Neuronal stem cell (in vitro differentiated cells): ENCODE measurements at regions not wholly inside any gene's neighbourhood (a gene's known extent, or its start where the extent isn't known, plus 50 kb on each side); places are given as distances from the start of the nearest gene placed in this dataset.

ENCODE experiments used
- DNase-seq: peaks from one replicate; pipeline ENCODE4 v3.0.0-alpha.2; 2013; ENCODE audit warnings: low spot score
- H2AFZ ChIP-seq: one replicate; pipeline ENCODE4 v1.6.1; 2013; ENCODE audit warnings: mild to moderate bottlenecking, low read length, inconsistent platforms
- H2AK5ac ChIP-seq: 2 replicates; pipeline ENCODE4 v1.6.1; 2013; ENCODE audit warnings: low read depth, mild to moderate bottlenecking, inconsistent platforms, low read length, moderate library complexity, mixed read lengths
- H2BK120ac ChIP-seq: 2 replicates; pipeline ENCODE4 v1.6.1; 2013; ENCODE audit warnings: low read depth, mild to moderate bottlenecking, inconsistent platforms, low read length, moderate library complexity, mixed read lengths
- H2BK12ac ChIP-seq: one replicate; pipeline ENCODE4 v1.6.1; 2013; ENCODE audit warnings: low read length, inconsistent platforms
- H2BK15ac ChIP-seq: 2 replicates; pipeline ENCODE4 v1.6.1; 2013; ENCODE audit warnings: mild to moderate bottlenecking, low read length, inconsistent platforms, mixed read lengths
- H2BK5ac ChIP-seq: one replicate; pipeline ENCODE4 v1.6.1; 2013; ENCODE audit warnings: inconsistent platforms, mild to moderate bottlenecking, low read length, moderate library complexity
- H3K14ac ChIP-seq: one replicate; pipeline ENCODE4 v1.6.1; 2013; ENCODE audit warnings: low read length, inconsistent platforms
- H3K18ac ChIP-seq: 2 replicates; pipeline ENCODE4 v1.6.1; 2013; ENCODE audit warnings: low read length, inconsistent platforms
- H3K23ac ChIP-seq: 2 replicates; pipeline ENCODE4 v1.6.1; 2013; ENCODE audit warnings: low read depth, mild to moderate bottlenecking, mixed read lengths, low read length, inconsistent platforms; ENCODE audit not compliant: poor library complexity
- H3K27ac ChIP-seq: replicated peaks from 3 replicates; pipeline ENCODE4 v1.5.1; 2013; ENCODE audit warnings: low read length, inconsistent platforms
- H3K27me3 ChIP-seq, 3 experiments: 2 replicates each; pipeline ENCODE4 v1.6.1; 2013; ENCODE audit warnings: low read length in 3 of 3, mild to moderate bottlenecking in 2 of 3, inconsistent platforms in 1 of 3, low read depth in 1 of 3, mixed read lengths in 1 of 3, moderate library complexity in 1 of 3; ENCODE audit not compliant: control insufficient read depth in 3 of 3, insufficient read depth in 3 of 3
- H3K36me3 ChIP-seq, 2 donors: replicated peaks in 1 of 2; 2 replicates each; pipeline ENCODE4 v1.6.1; 2013; ENCODE audit warnings: low read length in 2 of 2; ENCODE audit not compliant: control insufficient read depth in 2 of 2, insufficient read depth in 2 of 2
- H3K4ac ChIP-seq: 2 replicates; pipeline ENCODE4 v1.6.1; 2013; ENCODE audit warnings: inconsistent platforms, mild to moderate bottlenecking, low read length, moderate library complexity
- H3K4me1 ChIP-seq, 2 donors: 1 replicate in 1 of 2; 2 replicates in 1 of 2; pipeline ENCODE4 v1.6.1; 2013; ENCODE audit warnings: low read length in 2 of 2, low read depth in 1 of 2; ENCODE audit not compliant: control insufficient read depth in 2 of 2, insufficient read depth in 1 of 2
- H3K4me2 ChIP-seq: one replicate; pipeline ENCODE4 v1.6.1; 2013; ENCODE audit warnings: mild to moderate bottlenecking, low read length, inconsistent platforms; ENCODE audit not compliant: insufficient read depth, poor library complexity, severe bottlenecking
- H3K4me3 ChIP-seq, 2 donors: 2 replicates each; pipeline ENCODE4 v1.5.1; 2013; ENCODE audit warnings: low read length in 2 of 2, mild to moderate bottlenecking in 2 of 2, inconsistent platforms in 1 of 2, moderate library complexity in 1 of 2
- H3K79me1 ChIP-seq: one replicate; pipeline ENCODE4 v1.6.1; 2013; ENCODE audit warnings: low read depth, mild to moderate bottlenecking, inconsistent platforms, low read length, moderate library complexity
- H3K9ac ChIP-seq: one replicate; pipeline ENCODE4 v1.6.1; 2013; ENCODE audit warnings: mild to moderate bottlenecking, low read depth, low read length, inconsistent platforms; ENCODE audit not compliant: poor library complexity
- H3K9me3 ChIP-seq, 2 donors: replicated peaks in 1 of 2; 2 replicates each; pipeline versions ENCODE3 to v1.6.1; 2013; ENCODE audit warnings: low read length in 2 of 2, mild to moderate bottlenecking in 2 of 2, inconsistent platforms in 1 of 2, low read depth in 1 of 2, mixed read lengths in 1 of 2, moderate library complexity in 1 of 2; ENCODE audit not compliant: control insufficient read depth in 2 of 2, insufficient read depth in 1 of 2
- H4K8ac ChIP-seq: one replicate; pipeline ENCODE4 v1.6.1; 2013; ENCODE audit warnings: low read depth, mild to moderate bottlenecking, inconsistent platforms, low read length, moderate library complexity
- H4K91ac ChIP-seq: one replicate; pipeline ENCODE4 v1.6.1; 2013; ENCODE audit warnings: low read length, low read depth, mild to moderate bottlenecking, inconsistent platforms; ENCODE audit not compliant: poor library complexity
- WGBS, 2 donors: extraction: QIAGEN DNeasy Blood & Tissue Kit; methylation state at CpG; one replicate each; pipeline ENCODE4 v1.1.7; 2013; ENCODE audit warnings: missing lambda C conversion rate in 2 of 2, mixed read lengths in 1 of 2; ENCODE audit not compliant: insufficient read length in 2 of 2, insufficient replicate concordance in 1 of 2; ENCODE audit errors: extremely low coverage in 2 of 2; 5-methylcytosine and 5-hydroxymethylcytosine counted together

GRCh38 chr6:47091886-47092668 is 49.9 kb upstream of the ADGRF1 start:
- Histone ChIP-seq H3K27ac (no peak overlapping the region), H3K9me3 (no peaks in the 10 kb centered on the region), H2AFZ (no peak overlapping the region), H3K4me2 (no peak overlapping the region), H2BK12ac (no peak overlapping the region), H2BK5ac (no peak overlapping the region), H3K4me1 (no peaks in the 10 kb centered on the region), H3K36me3 (no peaks in the 10 kb centered on the region), H2BK15ac (no peak overlapping the region), H3K27me3 (peaks cover 0 to 4% (median 0%) of the 10 kb centered on the region in 3 experiments), H2AK5ac (no peak overlapping the region), H3K4ac (no peak overlapping the region), H3K9ac (no peak overlapping the region), H4K91ac (no peak overlapping the region), H3K4me3 (no peak overlapping the region), H2BK120ac (no peak overlapping the region), H4K8ac (no peak overlapping the region), H3K14ac (no peak overlapping the region), H3K23ac (no peak overlapping the region), H3K18ac (no peak overlapping the region), H3K79me1 (no peaks in the 10 kb centered on the region)
- DNase-seq = no peak
- no CpG with 5 or more reads among the region's 4 CpGs for WGBS, 2 donors
